ENCODE measurements at regions not wholly inside any gene's neighbourhood (a gene's known extent, or its start where the extent isn't known, plus 50 kb on each side); places are given as distances from the start of the nearest gene placed in this dataset.

DNA sequence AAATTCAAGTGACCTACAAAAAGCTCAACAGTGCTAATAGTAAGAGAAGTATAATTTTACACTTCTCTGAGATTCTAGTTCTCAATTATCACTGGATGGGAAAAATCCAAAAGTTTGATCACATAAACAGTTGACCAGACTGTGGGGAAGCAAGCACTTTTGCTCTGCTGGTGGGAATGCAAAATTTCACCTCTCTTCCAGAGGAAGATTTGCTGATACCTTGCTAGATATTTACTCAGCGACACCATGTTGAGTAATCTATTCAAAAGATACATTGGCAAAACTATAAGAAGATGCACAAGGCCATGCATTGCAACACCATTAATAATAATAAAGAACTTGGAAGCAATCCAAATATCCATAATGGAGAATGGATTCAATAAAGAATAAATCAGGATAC, 204.4 kb downstream of the MREG start:
- TF ChIP-seq, protein P1, sequence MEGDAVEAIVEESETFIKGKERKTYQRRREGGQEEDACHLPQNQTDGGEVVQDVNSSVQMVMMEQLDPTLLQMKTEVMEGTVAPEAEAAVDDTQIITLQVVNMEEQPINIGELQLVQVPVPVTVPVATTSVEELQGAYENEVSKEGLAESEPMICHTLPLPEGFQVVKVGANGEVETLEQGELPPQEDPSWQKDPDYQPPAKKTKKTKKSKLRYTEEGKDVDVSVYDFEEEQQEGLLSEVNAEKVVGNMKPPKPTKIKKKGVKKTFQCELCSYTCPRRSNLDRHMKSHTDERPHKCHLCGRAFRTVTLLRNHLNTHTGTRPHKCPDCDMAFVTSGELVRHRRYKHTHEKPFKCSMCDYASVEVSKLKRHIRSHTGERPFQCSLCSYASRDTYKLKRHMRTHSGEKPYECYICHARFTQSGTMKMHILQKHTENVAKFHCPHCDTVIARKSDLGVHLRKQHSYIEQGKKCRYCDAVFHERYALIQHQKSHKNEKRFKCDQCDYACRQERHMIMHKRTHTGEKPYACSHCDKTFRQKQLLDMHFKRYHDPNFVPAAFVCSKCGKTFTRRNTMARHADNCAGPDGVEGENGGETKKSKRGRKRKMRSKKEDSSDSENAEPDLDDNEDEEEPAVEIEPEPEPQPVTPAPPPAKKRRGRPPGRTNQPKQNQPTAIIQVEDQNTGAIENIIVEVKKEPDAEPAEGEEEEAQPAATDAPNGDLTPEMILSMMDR (IDR thresholded peaks at IDR 0.05; ENCODE audit: low read length) = no peak
- TF ChIP-seq EZH2 (IDR thresholded peaks at IDR 0.05; ENCODE audit: borderline replicate concordance, low read length) = no peak
